ENCODE measurements at regions not wholly inside any gene's neighbourhood (a gene's known extent, or its start where the extent isn't known, plus 50 kb on each side); places are given as distances from the start of the nearest gene placed in this dataset.
"Not testable (repeated sequence)": the region's sequence is repeated elsewhere in the genome, so short reads cannot be mapped to it uniquely, and the experiment has no call there.

DNA sequence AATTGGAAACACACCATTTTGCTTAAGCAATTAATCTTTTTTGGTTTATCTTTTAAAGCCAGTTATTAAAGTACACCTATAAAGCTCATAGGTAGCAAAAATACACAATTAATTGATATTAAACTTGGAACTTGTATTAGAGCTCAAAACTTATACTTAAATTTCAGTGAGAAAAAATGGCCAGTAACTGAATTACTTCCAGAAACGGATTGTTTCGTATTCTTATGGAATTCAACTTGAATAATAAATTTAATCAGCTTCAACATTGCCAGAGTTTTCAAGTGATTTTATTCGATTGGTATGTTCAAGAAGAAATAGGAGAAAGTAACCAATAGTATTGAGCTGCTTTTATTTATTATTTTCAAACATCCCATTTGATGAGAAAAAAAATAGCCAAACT, 112.7 kb upstream of the PDE10A start:
- Mint-ChIP-seq H3K27ac (ENCODE audit: low read depth) (no peak overlapping the region), H3K36me3 (ENCODE audit: insufficient read depth) (peaks cover 1% of the 10 kb centered on the region), H3K27me3 (peaks cover 59% of the 10 kb centered on the region), H3K9me3 (no peaks in the 10 kb centered on the region), H3K4me3 (no peak overlapping the region), H3K4me1 (no peaks in the 10 kb centered on the region)
- DNase-seq (ENCODE audit: low spot score in 2 of 2), result no peak
- ATAC-seq (replicated peaks; ENCODE audit: extremely low read depth, poor library complexity, severe bottlenecking), result no peak

DNA sequence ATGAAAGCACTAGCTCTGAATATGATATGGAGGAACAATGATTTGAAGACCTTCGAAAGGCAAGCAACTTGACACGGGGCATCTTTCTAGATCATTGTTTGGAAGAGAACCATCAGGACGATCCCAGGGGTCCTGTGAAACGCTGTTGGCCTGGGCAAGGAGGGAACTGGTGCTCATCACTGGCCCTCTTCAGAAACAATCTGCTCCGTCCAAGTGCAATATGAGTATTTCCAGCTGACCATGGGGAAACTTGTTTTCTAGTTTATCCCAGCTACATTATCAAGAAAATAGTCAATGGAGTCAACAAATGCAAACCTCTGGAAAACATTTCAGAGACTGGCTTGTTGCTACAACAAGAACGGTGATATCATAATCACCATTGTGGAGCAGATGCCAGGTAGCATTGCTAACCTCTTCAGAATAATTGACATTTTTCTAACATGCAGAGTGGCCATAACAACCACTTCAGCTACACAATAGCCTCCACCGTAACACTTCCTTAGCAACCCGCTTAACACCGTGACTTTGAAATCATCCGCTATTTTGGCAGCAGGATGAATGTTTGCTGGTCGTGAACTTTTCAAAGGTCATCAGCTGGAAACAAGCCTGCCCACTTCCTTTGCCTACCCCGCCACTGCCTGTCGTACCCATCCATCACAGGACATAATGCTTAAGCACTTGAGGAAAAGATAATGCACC, 112.0 kb upstream of the PDE10A start:
- DNase-seq (ENCODE audit: low spot score in 2 of 2) (no peak), ATAC-seq (replicated peaks; ENCODE audit: extremely low read depth, poor library complexity, severe bottlenecking) (no peak)
- H3K36me3 Mint-ChIP-seq (ENCODE audit: insufficient read depth), result peaks cover 1% of the 10 kb centered on the region
- H3K9me3 Mint-ChIP-seq, result no peaks in the 10 kb centered on the region
- H3K27ac Mint-ChIP-seq (ENCODE audit: low read depth), result no peak overlapping the region
- H3K4me1 Mint-ChIP-seq, result no peaks in the 10 kb centered on the region
- no peak overlapping the region for H3K4me3 Mint-ChIP-seq
- peaks cover 63% of the 10 kb centered on the region for H3K27me3 Mint-ChIP-seq

DNA sequence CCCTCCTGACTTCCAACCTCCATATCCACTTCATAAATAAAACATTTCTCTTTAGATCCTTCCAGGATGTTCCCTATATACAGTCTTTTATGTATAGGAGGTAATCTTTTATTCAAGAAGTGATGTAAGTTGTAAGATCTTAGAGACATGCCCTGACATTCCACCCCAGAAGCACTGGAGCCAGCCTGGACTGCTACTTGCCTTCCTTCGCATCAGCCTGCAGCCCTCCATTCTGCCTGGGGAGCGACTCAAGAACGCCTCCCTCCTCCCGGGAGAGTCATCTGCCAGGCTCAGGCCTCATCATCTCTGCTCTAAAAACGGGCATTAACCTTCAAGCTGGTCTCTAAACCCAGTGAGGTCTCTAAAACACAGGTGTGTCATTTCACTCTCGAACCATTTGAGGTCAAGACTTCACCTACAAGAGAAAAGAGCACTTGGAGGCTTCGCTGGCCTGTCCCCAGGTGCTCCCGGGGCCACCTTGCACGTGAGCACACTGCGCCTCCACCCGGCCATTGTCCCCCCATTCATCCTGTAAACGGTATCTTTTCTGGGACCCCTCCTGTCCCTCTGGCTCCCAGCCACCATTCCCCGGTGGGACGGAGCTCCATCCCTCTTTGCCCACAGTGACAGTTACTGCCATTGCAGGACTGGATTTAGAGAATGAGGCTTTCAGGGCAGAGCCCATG, 107.5 kb upstream of the PDE10A start:
- ATAC-seq (replicated peaks; ENCODE audit: extremely low read depth, poor library complexity, severe bottlenecking) (no peak), DNase-seq (ENCODE audit: low spot score in 2 of 2) (no peak)
- peaks cover 49% of the 10 kb centered on the region for H3K27me3 Mint-ChIP-seq

DNA sequence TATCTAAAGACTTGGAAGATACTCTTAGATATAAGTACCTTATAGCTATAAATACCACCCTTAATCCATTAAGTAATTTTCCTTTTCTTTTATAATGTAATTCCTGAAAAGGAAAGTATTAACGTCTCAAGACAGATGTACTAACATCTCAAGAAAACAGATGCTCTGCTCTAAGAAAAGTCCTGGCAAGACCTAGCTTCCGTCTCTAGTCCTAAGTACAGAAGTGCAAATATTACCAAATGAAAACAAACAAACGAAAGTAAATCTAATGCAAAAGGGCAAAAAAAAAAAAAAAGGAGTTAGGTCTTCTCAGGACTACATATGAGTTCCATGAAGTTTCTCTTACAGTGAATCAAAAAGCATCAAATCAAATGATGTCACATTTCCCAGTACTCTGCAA, 106.8 kb upstream of the PDE10A start:
- Mint-ChIP-seq H3K27me3 (peaks cover 42% of the 10 kb centered on the region), H3K4me3 (no peak overlapping the region), H3K27ac (ENCODE audit: low read depth) (no peak overlapping the region), H3K36me3 (ENCODE audit: insufficient read depth) (peaks cover 1% of the 10 kb centered on the region), H3K9me3 (no peaks in the 10 kb centered on the region), H3K4me1 (no peaks in the 10 kb centered on the region)
- ATAC-seq (replicated peaks; ENCODE audit: extremely low read depth, poor library complexity, severe bottlenecking) (no peak), DNase-seq (ENCODE audit: low spot score in 2 of 2) (no peak)

More for the DNA sequence above, 107.5 kb upstream of the PDE10A start:
- Mint-ChIP-seq H3K9me3 (no peaks in the 10 kb centered on the region), H3K27ac (ENCODE audit: low read depth) (no peak overlapping the region), H3K4me3 (no peak overlapping the region), H3K4me1 (no peaks in the 10 kb centered on the region), H3K36me3 (ENCODE audit: insufficient read depth) (peaks cover 1% of the 10 kb centered on the region)

DNA sequence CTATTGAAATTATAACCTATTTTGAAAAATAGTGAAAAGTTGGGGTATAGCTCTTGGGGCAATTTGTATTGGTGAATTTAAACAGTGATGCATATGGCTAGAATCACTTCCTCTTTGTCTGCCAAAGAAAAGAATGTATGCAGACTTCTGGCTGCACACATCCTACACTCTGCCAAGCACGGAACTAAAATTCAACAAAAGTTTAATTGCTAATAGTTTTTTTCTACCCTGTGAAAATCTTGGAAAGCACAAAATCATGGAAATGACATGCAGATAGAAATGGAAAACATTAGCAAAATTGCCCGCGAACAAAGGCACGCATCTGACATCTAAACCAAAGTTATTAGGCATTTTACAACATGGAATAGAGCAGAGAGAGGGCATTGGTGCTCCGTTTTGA, 106.4 kb upstream of the PDE10A start:
- Mint-ChIP-seq H3K36me3 (ENCODE audit: insufficient read depth) (peaks cover 1% of the 10 kb centered on the region), H3K27me3 (peaks cover 40% of the 10 kb centered on the region), H3K4me3 (no peak overlapping the region), H3K4me1 (no peaks in the 10 kb centered on the region), H3K9me3 (no peaks in the 10 kb centered on the region), H3K27ac (ENCODE audit: low read depth) (no peak overlapping the region)
- ATAC-seq (replicated peaks; ENCODE audit: extremely low read depth, poor library complexity, severe bottlenecking) (no peak), DNase-seq (ENCODE audit: low spot score in 2 of 2) (no peak)

GRCh38 chr6:165768961-165769360, 105.9 kb upstream of the PDE10A start:
- peaks cover 1% of the 10 kb centered on the region for H3K36me3 Mint-ChIP-seq (ENCODE audit: insufficient read depth)
- H3K4me3 Mint-ChIP-seq, result no peak overlapping the region
- H3K4me1 Mint-ChIP-seq, result no peaks in the 10 kb centered on the region
- H3K27me3 Mint-ChIP-seq, result peaks cover 38% of the 10 kb centered on the region
- no peak overlapping the region for H3K27ac Mint-ChIP-seq (ENCODE audit: low read depth)
- ATAC-seq (replicated peaks; ENCODE audit: extremely low read depth, poor library complexity, severe bottlenecking) (no peak), DNase-seq (ENCODE audit: low spot score in 2 of 2) (no peak)
- H3K9me3 Mint-ChIP-seq, result no peaks in the 10 kb centered on the region

DNA sequence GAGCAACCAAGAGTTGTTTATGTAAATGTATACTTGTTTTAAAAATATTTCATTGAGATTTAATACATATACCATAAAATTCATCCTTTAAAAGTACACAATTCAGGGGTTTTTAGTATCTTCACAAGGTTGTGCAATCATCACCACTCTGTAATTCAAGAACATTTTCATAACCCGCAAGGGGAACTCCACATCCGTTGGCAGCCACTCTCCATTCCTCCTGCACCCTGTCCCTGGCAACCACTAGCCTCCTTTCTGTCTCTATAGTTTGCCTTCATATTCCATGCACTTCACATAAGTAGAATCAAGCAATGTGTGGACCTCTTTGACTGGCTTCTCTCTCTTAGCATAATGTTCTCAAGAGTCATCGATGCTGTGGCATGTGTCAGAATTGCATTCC, 104.2 kb upstream of the PDE10A start:
- H3K27ac Mint-ChIP-seq (ENCODE audit: low read depth), result no peak overlapping the region
- H3K4me1 Mint-ChIP-seq, result no peaks in the 10 kb centered on the region
- peaks cover 36% of the 10 kb centered on the region for H3K27me3 Mint-ChIP-seq
- no peak overlapping the region for H3K4me3 Mint-ChIP-seq
- DNase-seq (ENCODE audit: low spot score in 2 of 2) (no peak), ATAC-seq (replicated peaks; ENCODE audit: extremely low read depth, poor library complexity, severe bottlenecking) (no peak)
- H3K36me3 Mint-ChIP-seq (ENCODE audit: insufficient read depth), result no peaks in the 10 kb centered on the region
- peaks cover under 1% of the 10 kb centered on the region for H3K9me3 Mint-ChIP-seq

DNA sequence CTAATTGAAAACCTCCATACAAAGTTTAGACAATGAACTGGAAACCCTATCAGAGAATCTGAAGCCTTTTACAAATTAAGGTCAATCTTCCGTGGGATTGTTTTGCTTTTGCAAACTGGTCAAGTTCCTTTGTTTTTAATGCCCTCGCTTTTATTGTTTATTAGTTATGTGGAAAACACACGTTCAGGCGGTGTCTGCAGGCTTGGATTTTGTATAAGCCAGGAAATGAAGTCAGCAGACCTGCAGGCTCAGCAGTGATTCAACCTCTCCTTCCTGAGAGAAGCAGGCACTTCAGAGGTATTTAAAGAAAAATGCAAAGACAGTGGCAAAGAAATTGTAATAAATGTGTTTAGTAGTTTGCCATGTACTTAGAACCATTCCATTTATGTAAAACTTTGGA, 103.4 kb upstream of the PDE10A start:
- no peak overlapping the region for H3K4me3 Mint-ChIP-seq
- H3K4me1 Mint-ChIP-seq, result no peaks in the 10 kb centered on the region
- peaks cover 5% of the 10 kb centered on the region for H3K9me3 Mint-ChIP-seq
- H3K27me3 Mint-ChIP-seq, result peaks cover 33% of the 10 kb centered on the region
- no peak for ATAC-seq (replicated peaks; ENCODE audit: extremely low read depth, poor library complexity, severe bottlenecking)
- no peak for DNase-seq (ENCODE audit: low spot score in 2 of 2)
- H3K36me3 Mint-ChIP-seq (ENCODE audit: insufficient read depth), result no peaks in the 10 kb centered on the region
- no peak overlapping the region for H3K27ac Mint-ChIP-seq (ENCODE audit: low read depth)

GRCh38 chr6:165766026-165766425, 103.0 kb upstream of the PDE10A start:
- H3K4me3 Mint-ChIP-seq, result no peak overlapping the region
- no peak overlapping the region for H3K27ac Mint-ChIP-seq (ENCODE audit: low read depth)
- ATAC-seq (replicated peaks; ENCODE audit: extremely low read depth, poor library complexity, severe bottlenecking) (no peak), DNase-seq (ENCODE audit: low spot score in 2 of 2) (no peak)
- peaks cover 31% of the 10 kb centered on the region for H3K27me3 Mint-ChIP-seq
- peaks cover 5% of the 10 kb centered on the region for H3K9me3 Mint-ChIP-seq
- no peaks in the 10 kb centered on the region for H3K4me1 Mint-ChIP-seq
- H3K36me3 Mint-ChIP-seq (ENCODE audit: insufficient read depth), result no peaks in the 10 kb centered on the region

GRCh38 chr6:165765256-165765655, 102.2 kb upstream of the PDE10A start:
- H3K4me1 Mint-ChIP-seq; ATAC-seq (replicated peaks; ENCODE audit: extremely low read depth, poor library complexity, severe bottlenecking); H3K4me3 Mint-ChIP-seq; H3K9me3 Mint-ChIP-seq; DNase-seq (ENCODE audit: low spot score in 2 of 2); H3K36me3 Mint-ChIP-seq (ENCODE audit: insufficient read depth); H3K27ac Mint-ChIP-seq (ENCODE audit: low read depth): not testable (repeated sequence)
- peaks cover 23% of the 10 kb centered on the region for H3K27me3 Mint-ChIP-seq

- Mint-ChIP-seq H3K4me1 (no peaks in the 10 kb centered on the region), H3K27ac (ENCODE audit: low read depth) (no peak overlapping the region), H3K9me3 (peaks cover 12% of the 10 kb centered on the region), H3K36me3 (ENCODE audit: insufficient read depth) (peaks cover 1% of the 10 kb centered on the region), H3K4me3 (no peak overlapping the region), H3K27me3 (peaks cover 26% of the 10 kb centered on the region)
- ATAC-seq (replicated peaks; ENCODE audit: extremely low read depth, poor library complexity, severe bottlenecking) (no peak), DNase-seq (ENCODE audit: low spot score in 2 of 2) (no peak)
Observed at GRCh38 chr6:165762876-165763275, 99.8 kb upstream of the PDE10A start.

DNA sequence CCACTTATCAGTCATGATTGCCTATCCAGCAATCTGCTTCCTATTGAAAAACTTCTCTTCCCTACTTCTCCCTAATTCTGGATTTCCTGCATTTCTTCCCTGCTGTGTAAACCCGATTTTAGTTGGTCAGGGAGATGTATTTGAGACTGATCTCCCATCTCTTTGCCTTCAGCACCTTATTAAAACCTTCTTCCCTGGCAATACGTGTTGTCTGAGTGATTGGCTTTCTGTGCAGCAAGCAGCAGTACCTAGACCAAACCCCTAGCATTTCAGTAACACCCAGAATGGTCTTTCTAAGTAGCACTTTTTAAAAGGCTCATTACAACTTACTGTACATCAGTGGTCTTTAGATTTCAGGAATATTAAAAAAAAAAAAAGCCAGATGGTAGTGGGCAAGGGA, 99.1 kb upstream of the PDE10A start:
- Mint-ChIP-seq H3K4me3 (no peak overlapping the region), H3K4me1 (no peaks in the 10 kb centered on the region), H3K27me3 (peaks cover 23% of the 10 kb centered on the region), H3K9me3 (peaks cover 12% of the 10 kb centered on the region), H3K36me3 (ENCODE audit: insufficient read depth) (peaks cover 1% of the 10 kb centered on the region), H3K27ac (ENCODE audit: low read depth) (no peak overlapping the region)
- DNase-seq (ENCODE audit: low spot score in 2 of 2), result no peak
- ATAC-seq (replicated peaks; ENCODE audit: extremely low read depth, poor library complexity, severe bottlenecking), result no peak

DNA sequence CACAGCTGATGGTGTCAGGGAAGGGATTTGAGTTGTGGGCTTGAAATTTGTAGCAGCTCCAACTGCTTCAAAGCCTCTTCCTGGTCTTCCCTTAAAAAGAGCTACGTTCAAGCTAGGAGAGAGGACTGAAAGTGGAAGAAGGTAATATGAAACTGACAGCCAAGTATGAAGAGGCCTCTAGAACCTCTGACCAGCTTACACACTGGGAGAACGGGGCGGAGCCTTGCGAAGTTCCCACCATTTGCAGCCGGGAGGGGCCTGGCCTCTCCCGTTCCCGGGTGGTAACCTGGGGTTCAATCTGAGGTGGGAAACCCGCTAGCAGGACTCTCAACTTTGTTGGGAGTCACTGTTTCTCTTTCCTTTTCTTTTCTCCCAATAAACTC, 97.8 kb upstream of the PDE10A start:
- Mint-ChIP-seq H3K9me3 (peaks cover 12% of the 10 kb centered on the region), H3K27me3 (peaks cover 23% of the 10 kb centered on the region), H3K4me3 (no peak overlapping the region), H3K4me1 (no peaks in the 10 kb centered on the region), H3K27ac (ENCODE audit: low read depth) (no peak overlapping the region), H3K36me3 (ENCODE audit: insufficient read depth) (peaks cover 1% of the 10 kb centered on the region)
- DNase-seq (ENCODE audit: low spot score in 2 of 2) (no peak), ATAC-seq (replicated peaks; ENCODE audit: extremely low read depth, poor library complexity, severe bottlenecking) (no peak)

Data from central memory CD8-positive, alpha-beta T cell (primary cell).